Muscle of leg (tissue), 3 donors: ENCODE measurements at regions not wholly inside any gene's neighbourhood (a gene's known extent, or its start where the extent isn't known, plus 50 kb on each side); places are given as distances from the start of the nearest gene placed in this dataset.
"Not testable (repeated sequence)": the region's sequence is repeated elsewhere in the genome, so short reads cannot be mapped to it uniquely, and the experiment has no call there.

ENCODE experiments used
- DNase-seq: peaks from one replicate; pipeline ENCODE4 v3.0.0; 2013
- H3K27ac ChIP-seq: one replicate; pipeline ENCODE4 v1.5.1; 2013; ENCODE audit warnings: mild to moderate bottlenecking, low read length, control low read depth
- H3K27me3 ChIP-seq: one replicate; pipeline ENCODE4 v1.6.1; 2013; ENCODE audit warnings: low read length; ENCODE audit not compliant: control insufficient read depth, insufficient read depth
- H3K36me3 ChIP-seq: one replicate; pipeline ENCODE4 v1.6.1; 2013; ENCODE audit warnings: low read length; ENCODE audit not compliant: control insufficient read depth, insufficient read depth
- H3K4me1 ChIP-seq: one replicate; pipeline ENCODE4 v1.6.1; 2013; ENCODE audit warnings: low read length; ENCODE audit not compliant: control insufficient read depth, insufficient read depth
- H3K4me3 ChIP-seq: one replicate; pipeline ENCODE4 v1.5.1; 2013; ENCODE audit warnings: low read length, control low read depth
- H3K9me3 ChIP-seq: replicated peaks from 2 replicates; pipeline ENCODE4 v1.6.1; 2013; ENCODE audit warnings: low read depth, low read length; ENCODE audit not compliant: control insufficient read depth
- WGBS: methylation state at CpG from one replicate; pipeline ENCODE4 v1.1.5; 2013; ENCODE audit warnings: missing lambda C conversion rate; ENCODE audit not compliant: insufficient coverage; 5-methylcytosine and 5-hydroxymethylcytosine counted together

DNA sequence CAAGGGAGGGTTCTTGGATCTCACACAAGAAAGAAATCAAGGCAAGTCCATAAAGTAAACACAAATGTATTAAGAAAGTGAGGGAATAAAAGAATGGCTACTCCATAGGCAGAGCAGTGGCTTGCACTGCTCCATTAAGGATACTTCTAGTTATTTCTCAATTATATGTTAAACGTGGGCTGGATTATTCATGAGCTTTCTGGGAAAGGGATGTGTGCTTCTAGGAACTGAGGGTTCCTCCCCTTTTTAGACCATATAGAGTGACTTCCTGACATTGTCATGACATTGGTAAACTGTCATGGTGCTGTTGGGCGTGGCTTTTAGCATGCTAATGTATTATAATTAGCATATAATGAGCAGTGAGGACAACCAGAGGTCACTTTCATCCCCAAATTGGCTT lies 108.4 kb downstream of the SPIN4 start:
- not testable (repeated sequence) for H3K27ac ChIP-seq, H3K4me1 ChIP-seq, H3K4me3 ChIP-seq, H3K9me3 ChIP-seq, DNase-seq, H3K27me3 ChIP-seq, H3K36me3 ChIP-seq
- WGBS, result no CpG with 5 or more reads among the region's 2 CpGs

DNA sequence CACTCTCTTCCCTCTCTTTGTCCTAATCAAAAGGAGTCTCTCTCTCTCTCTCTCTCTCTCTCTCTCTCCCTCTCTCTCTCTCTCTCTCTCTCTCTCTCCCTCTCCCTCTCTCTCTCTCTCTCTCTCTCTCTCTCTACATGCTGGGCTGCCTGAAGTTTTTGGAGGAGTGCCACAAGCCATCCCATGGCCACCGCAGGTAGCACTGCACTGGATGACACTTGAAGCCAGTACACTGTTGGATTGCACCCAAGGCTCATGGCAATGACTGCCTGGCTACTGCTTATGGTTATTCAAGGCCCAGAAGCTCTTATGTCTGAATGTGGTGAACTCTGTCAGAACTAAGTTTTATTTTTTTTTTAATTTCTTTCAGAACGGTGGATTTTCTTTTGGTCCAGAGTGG lies 115.2 kb downstream of the SPIN4 start:
- no CpG with 5 or more reads among the region's 2 CpGs for WGBS
- H3K27ac ChIP-seq, DNase-seq, H3K4me1 ChIP-seq, H3K36me3 ChIP-seq, H3K9me3 ChIP-seq, H3K4me3 ChIP-seq, H3K27me3 ChIP-seq: not testable (repeated sequence)

DNA sequence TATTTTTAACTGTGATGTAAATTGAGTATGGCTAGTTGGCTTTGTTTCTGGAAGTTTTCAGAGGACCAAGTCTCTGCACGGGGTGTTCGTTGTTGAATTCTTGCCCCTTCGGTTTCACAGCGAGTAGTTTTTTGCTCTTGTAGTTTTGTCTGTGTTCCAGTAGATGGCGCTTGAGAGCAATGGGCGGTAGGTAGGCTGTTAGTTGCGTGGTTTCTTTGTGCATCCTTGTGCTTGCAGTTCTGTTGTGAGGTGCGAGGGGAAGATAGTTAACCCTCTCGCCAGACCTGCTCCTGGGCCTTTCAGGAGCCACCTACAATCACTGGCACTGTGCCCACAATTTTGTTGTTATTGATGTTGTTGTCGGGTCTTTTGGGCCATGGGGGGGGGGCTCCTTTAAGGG lies 118.1 kb downstream of the SPIN4 start:
- H3K27me3 ChIP-seq, DNase-seq, H3K36me3 ChIP-seq, H3K4me1 ChIP-seq, H3K4me3 ChIP-seq, H3K9me3 ChIP-seq, H3K27ac ChIP-seq: not testable (repeated sequence)
- no CpG with 5 or more reads among the region's 10 CpGs for WGBS

DNA sequence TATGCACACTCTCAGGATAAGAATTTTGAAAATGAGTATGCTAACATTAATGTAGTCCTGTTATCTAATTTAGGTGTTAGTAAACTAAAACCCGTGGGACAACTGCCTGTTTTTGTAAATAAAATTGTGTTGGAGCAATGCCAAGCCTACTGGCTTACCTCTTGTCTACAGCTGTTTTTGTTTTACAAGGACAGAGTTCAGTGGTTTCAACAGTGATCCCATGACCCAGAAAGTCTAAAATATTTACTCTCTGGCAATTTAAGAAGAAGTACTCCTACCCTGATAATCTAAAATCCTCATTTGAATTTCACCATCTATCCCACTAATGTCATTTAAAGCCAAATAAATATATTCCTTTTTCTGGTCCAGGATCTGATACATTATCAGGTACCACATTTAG lies 132.9 kb downstream of the SPIN4 start:
- H3K9me3 ChIP-seq, H3K4me1 ChIP-seq, H3K4me3 ChIP-seq, H3K36me3 ChIP-seq, DNase-seq, H3K27me3 ChIP-seq, H3K27ac ChIP-seq: not testable (repeated sequence)
- no CpG with 5 or more reads among the region's 1 CpG for WGBS

DNA sequence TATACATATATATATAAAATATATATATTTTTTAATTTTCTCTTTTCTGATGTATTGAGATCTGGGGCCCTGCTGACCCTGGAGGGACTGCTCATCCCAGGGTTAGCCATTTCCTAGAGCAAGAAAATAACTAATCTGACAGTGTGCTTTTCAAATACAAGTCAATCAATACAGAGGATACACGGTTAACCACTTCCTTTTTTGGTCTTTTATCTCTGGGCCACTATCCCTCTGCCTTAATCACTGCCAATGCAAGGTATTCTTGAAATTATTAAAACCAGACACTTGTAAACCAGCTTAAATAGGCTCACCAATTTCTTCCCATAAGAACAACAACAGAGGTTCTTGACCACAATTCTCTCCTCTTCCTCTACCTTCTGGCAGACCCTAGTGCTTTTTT lies 133.6 kb downstream of the SPIN4 start:
- H3K27me3 ChIP-seq, H3K4me1 ChIP-seq, H3K4me3 ChIP-seq, H3K36me3 ChIP-seq, H3K9me3 ChIP-seq, DNase-seq, H3K27ac ChIP-seq: not testable (repeated sequence)
- WGBS, result no CpG with 5 or more reads among the region's 1 CpG

DNA sequence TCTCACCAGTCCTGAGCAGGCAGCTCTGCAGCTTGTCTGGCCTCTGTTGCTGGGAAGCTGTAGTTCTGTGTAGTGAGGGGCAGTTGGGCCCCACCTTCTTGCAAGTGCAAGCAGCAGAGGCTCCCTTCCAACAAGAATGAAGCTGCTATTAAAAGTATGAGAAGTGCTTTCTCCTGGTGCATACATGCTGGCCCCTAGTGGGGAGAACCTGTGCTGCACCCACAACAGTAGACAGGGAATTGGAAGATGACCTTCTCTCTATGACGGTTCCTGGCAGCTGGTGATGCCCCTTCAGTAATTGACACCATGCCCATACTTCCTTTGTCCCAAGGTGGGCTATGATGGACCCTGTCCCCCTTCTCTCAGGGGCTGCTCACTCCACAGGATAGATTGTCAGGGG lies 141.5 kb downstream of the SPIN4 start:
- no CpG with 5 or more reads among the region's 1 CpG for WGBS
- H3K4me1 ChIP-seq, H3K4me3 ChIP-seq, H3K36me3 ChIP-seq, H3K27me3 ChIP-seq, H3K9me3 ChIP-seq, H3K27ac ChIP-seq, DNase-seq: not testable (repeated sequence)

DNA sequence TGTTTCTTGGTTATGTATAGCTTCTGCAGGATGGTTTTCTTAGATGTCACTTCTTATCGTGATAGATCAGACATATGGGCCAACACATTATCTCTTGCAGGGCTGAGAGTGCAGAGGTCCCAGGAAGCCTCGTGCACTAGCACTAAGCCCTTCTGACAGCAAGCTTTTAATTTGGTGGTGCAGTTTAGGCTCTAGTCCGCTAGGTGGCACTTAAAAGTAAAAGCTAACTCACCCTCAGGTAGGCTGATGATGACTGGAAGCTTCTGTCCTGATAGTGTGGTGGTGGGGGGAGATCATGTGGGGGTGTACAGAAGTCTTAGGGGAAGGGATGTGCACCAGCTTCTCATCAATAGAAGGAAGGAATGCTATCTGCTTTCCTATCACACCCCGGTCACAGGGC lies 142.0 kb downstream of the SPIN4 start:
- not testable (repeated sequence) for H3K27ac ChIP-seq, H3K4me3 ChIP-seq, DNase-seq, H3K4me1 ChIP-seq, H3K27me3 ChIP-seq, H3K9me3 ChIP-seq, H3K36me3 ChIP-seq
- no CpG with 5 or more reads among the region's 4 CpGs for WGBS

DNA sequence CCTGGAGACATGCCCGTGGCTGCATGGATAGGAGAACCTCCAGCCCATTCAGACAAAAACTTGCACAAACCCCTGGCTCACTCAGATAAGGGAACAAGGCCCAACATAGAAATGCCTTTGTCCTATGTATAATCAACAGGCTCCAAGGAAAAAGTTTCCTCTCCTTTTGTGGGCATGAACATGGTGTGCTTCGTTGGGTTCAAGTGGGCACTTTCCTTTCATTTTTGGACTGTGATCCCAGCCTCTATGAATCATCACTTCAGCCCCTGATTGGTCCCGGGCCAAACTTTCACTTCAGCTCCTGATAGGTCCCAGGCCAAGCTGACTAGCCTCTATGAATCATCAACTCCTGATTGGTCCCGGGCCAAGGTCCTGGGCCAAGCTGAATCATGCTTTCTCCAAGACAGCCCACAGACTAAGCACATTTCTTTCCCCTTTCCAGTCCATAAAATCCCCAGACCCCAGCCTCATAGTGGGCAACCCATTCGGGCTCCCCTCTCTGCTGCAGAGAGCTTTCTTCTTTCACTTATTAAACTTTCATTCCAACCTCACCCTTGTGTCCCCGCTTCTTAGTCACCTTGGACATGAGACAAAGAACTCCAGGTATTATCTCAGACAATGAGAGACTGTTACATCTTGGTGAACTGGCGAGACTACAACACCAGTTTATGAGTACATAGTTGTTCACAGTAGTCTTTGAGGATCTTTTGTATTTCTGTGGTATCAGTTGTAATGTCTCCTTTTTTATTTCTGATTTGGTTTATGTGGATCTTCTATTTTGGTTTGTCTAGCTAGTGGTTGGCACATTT lies 146.7 kb downstream of the SPIN4 start:
- no CpG with 5 or more reads among the region's 7 CpGs for WGBS
- DNase-seq, result not testable (repeated sequence)

DNA sequence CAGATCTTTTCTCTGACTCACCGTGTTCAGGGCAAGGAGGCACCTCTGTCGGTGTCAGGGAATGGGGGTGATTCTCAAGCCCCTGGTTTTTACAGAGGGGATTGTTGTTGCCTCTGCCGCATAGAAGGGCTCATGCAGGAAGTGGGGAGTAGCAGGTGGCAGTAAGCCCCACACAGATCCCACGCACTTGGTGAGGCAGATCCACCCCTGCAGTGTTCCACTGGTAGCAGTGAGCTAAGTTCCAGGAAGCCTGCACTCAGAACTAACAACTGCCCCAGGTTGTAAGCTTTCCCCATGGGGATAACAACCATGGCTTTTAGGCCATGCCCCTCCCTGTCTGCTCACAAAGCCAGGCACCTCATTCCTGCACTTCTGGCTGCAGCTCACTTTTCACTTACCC lies 149.1 kb downstream of the SPIN4 start:
- DNase-seq, H3K27me3 ChIP-seq, H3K4me3 ChIP-seq, H3K36me3 ChIP-seq, H3K9me3 ChIP-seq, H3K27ac ChIP-seq, H3K4me1 ChIP-seq: not testable (repeated sequence)
- WGBS, result no CpG with 5 or more reads among the region's 4 CpGs

More for the DNA sequence above, 146.7 kb downstream of the SPIN4 start:
- H3K27ac ChIP-seq, H3K4me3 ChIP-seq, H3K4me1 ChIP-seq, H3K36me3 ChIP-seq, H3K9me3 ChIP-seq, H3K27me3 ChIP-seq: not testable (repeated sequence)

DNA sequence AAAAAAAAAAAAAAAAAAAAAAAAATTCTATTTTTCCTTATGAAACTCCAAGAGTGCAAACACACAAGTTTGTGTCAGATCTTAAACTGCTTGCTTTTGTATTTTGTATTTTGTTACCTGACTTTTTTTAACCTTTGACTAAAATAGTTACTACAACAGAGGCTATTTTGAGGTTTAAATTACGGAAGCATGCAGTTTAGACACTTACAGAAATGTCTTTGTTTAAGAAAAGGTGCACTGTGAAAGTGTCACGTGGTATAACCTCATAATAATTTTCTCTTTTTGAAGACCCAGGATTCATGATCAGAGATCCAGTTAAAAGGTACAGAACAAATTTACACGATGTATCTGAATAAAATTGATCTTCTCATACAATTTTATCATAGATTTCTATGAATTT lies 152.4 kb downstream of the SPIN4 start:
- not testable (repeated sequence) for DNase-seq, H3K27ac ChIP-seq, H3K36me3 ChIP-seq, H3K4me1 ChIP-seq, H3K4me3 ChIP-seq, H3K9me3 ChIP-seq, H3K27me3 ChIP-seq
- no CpG with 5 or more reads among the region's 3 CpGs for WGBS
